ENCODE measurements at regions not wholly inside any gene's neighbourhood (a gene's known extent, or its start where the extent isn't known, plus 50 kb on each side); places are given as distances from the start of the nearest gene placed in this dataset.
"Not testable (repeated sequence)": the region's sequence is repeated elsewhere in the genome, so short reads cannot be mapped to it uniquely, and the experiment has no call there.

GRCh38 chr17:20733923-20734322 is 154.4 kb downstream of the CDRT15L2 start:
- DNase-seq (ENCODE audit: low read depth): no peak

- DNase-seq (ENCODE audit: low read depth): no peak
Measured at GRCh38 chr17:20735796-20736195, 156.3 kb downstream of the CDRT15L2 start.

GRCh38 chr17:20737636-20738035 is 158.1 kb downstream of the CDRT15L2 start:
- DNase-seq (ENCODE audit: low read depth): not testable (repeated sequence)

- DNase-seq (ENCODE audit: low read depth): no peak
Measured at GRCh38 chr17:20771104-20771503, 191.6 kb downstream of the CDRT15L2 start.

- no peak for DNase-seq (ENCODE audit: low read depth)
Measured at GRCh38 chr17:20774472-20775135, 195.1 kb downstream of the CDRT15L2 start.

- DNase-seq (ENCODE audit: low read depth): no peak
Measured at GRCh38 chr17:20775331-20775730, 195.8 kb downstream of the CDRT15L2 start.

GRCh38 chr17:20779521-20779920 is 200.0 kb downstream of the CDRT15L2 start:
- no peak for DNase-seq (ENCODE audit: low read depth)

GRCh38 chr17:20781260-20781659 is 201.7 kb downstream of the CDRT15L2 start:
- DNase-seq (ENCODE audit: low read depth): no peak

- DNase-seq (ENCODE audit: low read depth): not testable (repeated sequence)
Measured at GRCh38 chr17:20781869-20782268, 202.3 kb downstream of the CDRT15L2 start.

- DNase-seq (ENCODE audit: low read depth): no peak
Measured at GRCh38 chr17:20783091-20783490, 203.6 kb downstream of the CDRT15L2 start.

- no peak for DNase-seq (ENCODE audit: low read depth)
Measured at GRCh38 chr17:20784100-20784665, 204.7 kb downstream of the CDRT15L2 start.

- DNase-seq (ENCODE audit: low read depth): no peak
Measured at GRCh38 chr17:20787281-20787680, 207.8 kb downstream of the CDRT15L2 start.

- no peak for DNase-seq (ENCODE audit: low read depth)
Measured at GRCh38 chr17:20791626-20792025, 212.1 kb downstream of the CDRT15L2 start.

GRCh38 chr17:20794532-20794931 is 215.0 kb downstream of the CDRT15L2 start:
- DNase-seq (ENCODE audit: low read depth): not testable (repeated sequence)

GRCh38 chr17:20797292-20797691 is 217.8 kb downstream of the CDRT15L2 start:
- DNase-seq (ENCODE audit: low read depth): no peak

- DNase-seq (ENCODE audit: low read depth): no peak
Measured at GRCh38 chr17:20800146-20800545, 220.6 kb downstream of the CDRT15L2 start.

GRCh38 chr17:20805751-20806150 is 226.2 kb downstream of the CDRT15L2 start:
- DNase-seq (ENCODE audit: low read depth): no peak

GRCh38 chr17:20807566-20807965 is 228.0 kb downstream of the CDRT15L2 start:
- DNase-seq (ENCODE audit: low read depth): not testable (repeated sequence)

GRCh38 chr17:20815410-20815809 is 227.4 kb downstream of the USP22 start:
- not testable (repeated sequence) for DNase-seq (ENCODE audit: low read depth)

- DNase-seq (ENCODE audit: low read depth): no peak
Measured at GRCh38 chr17:20823905-20824304, 218.9 kb downstream of the USP22 start.

GRCh38 chr17:20825539-20825938 is 217.3 kb downstream of the USP22 start:
- DNase-seq (ENCODE audit: low read depth): no peak

GRCh38 chr17:20840453-20840852 is 202.4 kb downstream of the USP22 start:
- not testable (repeated sequence) for DNase-seq (ENCODE audit: low read depth)

GRCh38 chr17:20840987-20841865 is 201.6 kb downstream of the USP22 start:
- DNase-seq (ENCODE audit: low read depth): not testable (repeated sequence)

All from stimulated activated CD8-positive, alpha-beta memory T cell treated with anti-CD3 and anti-CD28 coated beads, Interleukin-7, amount 100 ng/mL, for 24 hours (primary cell).